H1 (cell line): ENCODE measurements at regions not wholly inside any gene's neighbourhood (a gene's known extent, or its start where the extent isn't known, plus 50 kb on each side); places are given as distances from the start of the nearest gene placed in this dataset.

Experiments
- ATF2 ChIP-seq: IDR thresholded peaks from 2 replicates; pipeline ENCODE4 v1.6.1; 2012; ENCODE audit warnings: low read length, inconsistent platforms
- BCL11A ChIP-seq, 2 experiments: IDR thresholded peaks; one replicate each; pipeline ENCODE4 v1.6.1; 2011; ENCODE audit warnings: low read depth in 2 of 2, low read length in 2 of 2, mild to moderate bottlenecking in 2 of 2
- CTBP2 ChIP-seq: IDR thresholded peaks from 2 replicates; pipeline ENCODE4 v1.7.0; 2011; ENCODE audit warnings: borderline replicate concordance, mild to moderate bottlenecking, moderate library complexity, mixed read lengths, low read length; ENCODE audit not compliant: insufficient read depth, insufficient read length
- EGR1 ChIP-seq: IDR thresholded peaks from 2 replicates; pipeline ENCODE4 v1.6.1; 2011; ENCODE audit warnings: low read depth, low read length, borderline replicate concordance
- HDAC6 ChIP-seq: IDR thresholded peaks from one replicate; pipeline ENCODE4 v1.7.1; 2012; ENCODE audit warnings: low read depth, mild to moderate bottlenecking, inconsistent platforms, low read length, moderate library complexity
- POU5F1 ChIP-seq: IDR thresholded peaks from 2 replicates; pipeline ENCODE4 v1.6.1; 2011; ENCODE audit warnings: low read depth, mild to moderate bottlenecking, low read length, moderate library complexity
- ZNF274 ChIP-seq: IDR thresholded peaks from 2 replicates; pipeline ENCODE4 v1.7.0; 2012; ENCODE audit warnings: low read length, borderline replicate concordance; ENCODE audit errors: extremely low read depth

- TF ChIP-seq ATF2 (no peak), POU5F1 (no peak), ZNF274 (no peak), CTBP2 (no peak), EGR1 (no peak), BCL11A (IDR thresholded peaks at IDR 0.05; ENCODE audit: low read depth in 2 of 2, low read length in 2 of 2) (no peak), HDAC6 (no peak)
Measured at GRCh38 chr5:138659561-138659960, 84.4 kb upstream of the HSPA9 start (continued).
